ENCODE measurements at regions not wholly inside any gene's neighbourhood (a gene's known extent, or its start where the extent isn't known, plus 50 kb on each side); places are given as distances from the start of the nearest gene placed in this dataset.

DNA sequence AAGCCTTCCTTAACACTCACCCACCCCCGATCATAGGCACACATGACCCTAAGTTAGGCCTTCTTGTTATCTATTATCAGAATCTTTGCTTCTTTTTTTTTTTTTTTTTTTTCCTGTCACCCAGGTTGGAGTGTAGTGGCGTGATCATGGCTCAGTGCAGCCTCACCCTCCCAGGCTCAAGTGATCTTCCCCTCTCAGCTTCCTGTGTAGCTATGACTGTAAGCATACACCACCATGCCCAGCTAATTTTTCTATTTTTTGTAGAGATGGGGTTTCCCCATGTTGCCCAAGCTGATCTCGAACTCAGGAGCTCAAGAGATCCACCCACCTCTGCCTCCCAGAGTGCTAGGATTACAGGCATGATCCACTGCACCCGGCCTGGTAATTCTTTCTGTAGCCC is 328.7 kb downstream of the NR4A2 start:
- 95% methylated on average over 3 of the region's 4 CpGs; no CpG with 5 or more reads in 1 of the 2 experiments for WGBS, 2 experiments (ENCODE audit: extremely low coverage in 1 of 2, insufficient coverage in 1 of 2, insufficient read length in 1 of 2, insufficient replicate concordance in 2 of 2, low coverage in 1 of 2, low lambda C conversion rate in 2 of 2, missing lambda C conversion rate in 1 of 2)
- no peak for DNase-seq (ENCODE audit: low read depth in 1 of 2, low spot score in 2 of 2)
- H3K9me3 ChIP-seq (ENCODE audit: insufficient read depth in 2 of 2, low read depth in 1 of 2, low read length in 1 of 2): no peaks in the 10 kb centered on the region
- H2BK120ac ChIP-seq (replicated peaks; ENCODE audit: low read depth, low read length): no peak overlapping the region
- no peak overlapping the region for H2BK20ac ChIP-seq (ENCODE audit: low read length)
- no peak overlapping the region for H3K18ac ChIP-seq (ENCODE audit: extremely low read depth, low read length)
- no peaks in the 10 kb centered on the region for H3K79me1 ChIP-seq (ENCODE audit: low read depth, low read length)
- H4K91ac ChIP-seq (replicated peaks; ENCODE audit: insufficient read length, low read length): no peak overlapping the region
- H2BK5ac ChIP-seq (ENCODE audit: low read depth, low read length): no peak overlapping the region
- H3K14ac ChIP-seq (ENCODE audit: insufficient read length): no peak overlapping the region
- no peak overlapping the region for H3K23ac ChIP-seq (ENCODE audit: insufficient read length)
- POLR2A ChIA-PET (ENCODE audit: partially characterized antibody): no interaction called here
- TF ChIP-seq MAFK (IDR thresholded peaks at IDR 0.05; ENCODE audit: low read depth, low read length): no peak
- no peak for TF ChIP-seq JUND (IDR thresholded peaks at IDR 0.05; ENCODE audit: low read length)
- FAIRE-seq: no peak
- H3K36me3 ChIP-seq (ENCODE audit: control insufficient read depth in 2 of 4, insufficient read depth in 4 of 4, low read length in 3 of 4): no peaks in the 10 kb centered on the region
- no peaks in the 10 kb centered on the region for H3K23me2 ChIP-seq (ENCODE audit: low read depth, low read length)
- H3K56ac ChIP-seq (replicated peaks; ENCODE audit: insufficient read length, low read depth, low read length): no peak overlapping the region
- no peak overlapping the region for H4K8ac ChIP-seq (ENCODE audit: extremely low read depth, insufficient read depth, low read length)
- H3K4me3 ChIP-seq (ENCODE audit: extremely low read depth in 1 of 4, insufficient read depth in 2 of 4, low read depth in 3 of 4, low read length in 4 of 4): no peak overlapping the region
- no peak overlapping the region for H2AK5ac ChIP-seq (ENCODE audit: low read depth, low read length)
- no peak overlapping the region for H4K5ac ChIP-seq (ENCODE audit: insufficient read length, low read depth, low read length)
- no peaks in the 10 kb centered on the region for H4K20me1 ChIP-seq (replicated peaks in 1 of 2; ENCODE audit: control insufficient read depth in 1 of 2, insufficient read depth in 2 of 2, low read length in 2 of 2)
- no peak overlapping the region for H3K4me2 ChIP-seq (ENCODE audit: insufficient read depth in 1 of 2, low read depth in 2 of 2, low read length in 2 of 2)
- H2AFZ ChIP-seq (ENCODE audit: low read length): no peak overlapping the region
- no peaks in the 10 kb centered on the region; a peak in 1 of 7 replicates for H3K4me1 ChIP-seq (replicated peaks in 1 of 4; ENCODE audit: control insufficient read depth in 3 of 4, insufficient read depth in 4 of 4, low read length in 3 of 4)
- H3K4ac ChIP-seq (replicated peaks; ENCODE audit: insufficient read length, low read depth, low read length): no peak overlapping the region
- CTCF ChIA-PET (ENCODE audit: partially characterized antibody): interaction anchor here (1.0 kb wide), 1 partner anchor 627 kb away, joined by 3 read pairs; no protein-coding TSS in a partner anchor
- no peak overlapping the region for H3K9ac ChIP-seq (replicated peaks in 1 of 4; ENCODE audit: extremely low read depth in 1 of 4, low read depth in 3 of 4, low read length in 3 of 4)
- no peaks in the 10 kb centered on the region for H3K79me2 ChIP-seq (ENCODE audit: control insufficient read depth in 1 of 2, insufficient read depth in 2 of 2, low read length in 2 of 2)
- H3K27me3 ChIP-seq (replicated peaks in 1 of 4; ENCODE audit: control insufficient read depth in 3 of 4, extremely low read depth in 1 of 4, insufficient read depth in 3 of 4, low read length in 3 of 4): no peaks in the 10 kb centered on the region
- no peak overlapping the region for H3K27ac ChIP-seq (ENCODE audit: low read depth, low read length)
- H2BK12ac ChIP-seq (ENCODE audit: low read depth, low read length): no peak overlapping the region
- H2BK15ac ChIP-seq (ENCODE audit: low read length): no peak overlapping the region

Measured in H1 (cell line).